ENCODE measurements at regions not wholly inside any gene's neighbourhood (a gene's known extent, or its start where the extent isn't known, plus 50 kb on each side); places are given as distances from the start of the nearest gene placed in this dataset.

DNA sequence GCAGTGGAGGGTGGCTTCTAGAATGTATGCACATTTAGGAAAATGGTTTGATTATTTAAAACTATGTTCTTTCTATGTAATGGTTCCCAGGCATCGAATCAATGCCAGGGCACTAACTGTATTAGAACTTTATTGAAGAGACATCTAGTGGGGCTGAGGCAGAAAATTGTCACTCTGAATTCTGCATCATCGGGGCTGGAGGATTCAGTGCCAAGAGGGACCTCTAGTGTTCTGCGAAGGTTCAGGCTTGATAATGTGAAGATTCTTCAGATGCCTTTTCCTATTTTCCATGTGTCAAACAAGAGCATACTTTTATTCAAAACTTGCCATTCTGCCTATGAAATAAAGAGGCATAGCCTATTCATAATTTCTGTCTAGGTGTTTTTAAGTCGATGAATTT lies 146.3 kb downstream of the CAND1 start:
- TF ChIP-seq CTCF (IDR thresholded peaks at IDR 0.05; ENCODE audit: low read depth, low read length): peak; percentile 74
- Histone ChIP-seq H3K27ac (no peak overlapping the region), H3K36me3 (no peaks in the 10 kb centered on the region), H3K27me3 (ENCODE audit: insufficient read depth, low read depth, severe bottlenecking) (no peaks in the 10 kb centered on the region), H3K9me3 (ENCODE audit: severe bottlenecking) (no peaks in the 10 kb centered on the region), H3K4me3 (ENCODE audit: low read depth, low read length) (no peak overlapping the region)
- DNase-seq: peak; percentile 39

DNA sequence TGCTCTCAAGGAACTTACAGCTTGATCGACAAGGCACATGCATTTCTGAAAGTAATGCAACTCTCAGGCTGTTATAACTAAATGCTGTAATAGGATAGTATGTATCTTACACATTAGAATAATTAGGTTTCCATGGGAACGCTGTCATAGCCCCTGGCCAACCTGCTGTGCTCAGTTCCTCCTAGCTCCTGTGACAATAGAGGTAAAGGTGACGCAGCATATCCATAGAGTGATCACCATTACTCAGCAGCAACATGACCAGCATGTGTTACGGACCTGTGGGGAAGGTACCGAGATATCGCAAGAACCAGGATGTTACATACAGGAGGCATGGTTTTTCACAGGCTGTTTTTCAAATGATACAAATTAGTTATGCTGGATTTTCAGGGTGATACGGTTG lies 150.7 kb downstream of the CAND1 start:
- TF ChIP-seq CTCF (IDR thresholded peaks at IDR 0.05; ENCODE audit: low read depth, low read length): no peak
- Histone ChIP-seq H3K9me3 (ENCODE audit: severe bottlenecking) (no peaks in the 10 kb centered on the region), H3K36me3 (no peaks in the 10 kb centered on the region), H3K27ac (no peak overlapping the region), H3K4me3 (ENCODE audit: low read depth, low read length) (no peak overlapping the region), H3K27me3 (ENCODE audit: insufficient read depth, low read depth, severe bottlenecking) (no peaks in the 10 kb centered on the region)
- no peak for DNase-seq

- TF ChIP-seq CTCF (IDR thresholded peaks at IDR 0.05; ENCODE audit: low read depth, low read length): no peak
- H3K27me3 ChIP-seq (ENCODE audit: insufficient read depth, low read depth, severe bottlenecking): no peaks in the 10 kb centered on the region
- no peak overlapping the region for H3K27ac ChIP-seq
- no peaks in the 10 kb centered on the region for H3K36me3 ChIP-seq
- H3K4me3 ChIP-seq (ENCODE audit: low read depth, low read length): no peak overlapping the region
- DNase-seq: no peak
- no peaks in the 10 kb centered on the region for H3K9me3 ChIP-seq (ENCODE audit: severe bottlenecking)
Observed at GRCh38 chr12:67420506-67420905, 151.3 kb downstream of the CAND1 start.

- no peaks in the 10 kb centered on the region for H3K36me3 ChIP-seq
- no peak overlapping the region for H3K27ac ChIP-seq
- H3K9me3 ChIP-seq (ENCODE audit: severe bottlenecking): no peaks in the 10 kb centered on the region
- TF ChIP-seq CTCF (IDR thresholded peaks at IDR 0.05; ENCODE audit: low read depth, low read length): no peak
- no peak overlapping the region for H3K4me3 ChIP-seq (ENCODE audit: low read depth, low read length)
- DNase-seq: no peak
- no peaks in the 10 kb centered on the region for H3K27me3 ChIP-seq (ENCODE audit: insufficient read depth, low read depth, severe bottlenecking)
Observed at GRCh38 chr12:67422081-67422480, 152.9 kb downstream of the CAND1 start.

- H3K27ac ChIP-seq: no peak overlapping the region
- no peak overlapping the region for H3K4me3 ChIP-seq (ENCODE audit: low read depth, low read length)
- H3K36me3 ChIP-seq: no peaks in the 10 kb centered on the region
- no peak for DNase-seq
- H3K27me3 ChIP-seq (ENCODE audit: insufficient read depth, low read depth, severe bottlenecking): no peaks in the 10 kb centered on the region
- peak; percentile 22; the same call in 1 of the 2 replicates for TF ChIP-seq CTCF (IDR thresholded peaks at IDR 0.05; ENCODE audit: low read depth, low read length)
- H3K9me3 ChIP-seq (ENCODE audit: severe bottlenecking): no peaks in the 10 kb centered on the region
Observed at GRCh38 chr12:67424784-67425183, 155.6 kb downstream of the CAND1 start.

GRCh38 chr12:67425394-67425793 lies 156.2 kb downstream of the CAND1 start:
- H3K27ac ChIP-seq: no peak overlapping the region
- no peak for DNase-seq
- no peak overlapping the region for H3K4me3 ChIP-seq (ENCODE audit: low read depth, low read length)
- TF ChIP-seq CTCF (IDR thresholded peaks at IDR 0.05; ENCODE audit: low read depth, low read length): no peak
- H3K36me3 ChIP-seq: no peaks in the 10 kb centered on the region
- no peaks in the 10 kb centered on the region for H3K27me3 ChIP-seq (ENCODE audit: insufficient read depth, low read depth, severe bottlenecking)
- H3K9me3 ChIP-seq (ENCODE audit: severe bottlenecking): no peaks in the 10 kb centered on the region
